NB4 (cell line): ENCODE measurements at regions not wholly inside any gene's neighbourhood (a gene's known extent, or its start where the extent isn't known, plus 50 kb on each side); places are given as distances from the start of the nearest gene placed in this dataset.
"Not testable (repeated sequence)": the region's sequence is repeated elsewhere in the genome, so short reads cannot be mapped to it uniquely, and the experiment has no call there.

Experiments used
- DNase-seq: peaks from one replicate; pipeline ENCODE4 v3.0.0; 2010; ENCODE audit warnings: low read depth
- H3K4me3 ChIP-seq: one replicate; pipeline ENCODE4 v1.5.1; 2011; ENCODE audit warnings: mild to moderate bottlenecking, low read depth, low read length, moderate library complexity
- MYC ChIP-seq: IDR thresholded peaks from 2 replicates; pipeline ENCODE4 v1.6.1; 2011; ENCODE audit warnings: low read depth, low read length
- POLR2A ChIP-seq: IDR thresholded peaks from 2 replicates; pipeline ENCODE4 v1.6.1; 2011; ENCODE audit warnings: mild to moderate bottlenecking; ENCODE audit not compliant: insufficient read length; ENCODE audit errors: extremely low read depth
- TF ChIP-seq, protein P1 (sequence below): IDR thresholded peaks from one replicate; pipeline ENCODE4 v1.5.1; 2012; ENCODE audit warnings: low read depth, low read length
- TF ChIP-seq, protein P2 (sequence below): IDR thresholded peaks from 2 replicates; pipeline ENCODE4 v1.6.1; 2011; ENCODE audit warnings: low read depth, low read length

DNA sequence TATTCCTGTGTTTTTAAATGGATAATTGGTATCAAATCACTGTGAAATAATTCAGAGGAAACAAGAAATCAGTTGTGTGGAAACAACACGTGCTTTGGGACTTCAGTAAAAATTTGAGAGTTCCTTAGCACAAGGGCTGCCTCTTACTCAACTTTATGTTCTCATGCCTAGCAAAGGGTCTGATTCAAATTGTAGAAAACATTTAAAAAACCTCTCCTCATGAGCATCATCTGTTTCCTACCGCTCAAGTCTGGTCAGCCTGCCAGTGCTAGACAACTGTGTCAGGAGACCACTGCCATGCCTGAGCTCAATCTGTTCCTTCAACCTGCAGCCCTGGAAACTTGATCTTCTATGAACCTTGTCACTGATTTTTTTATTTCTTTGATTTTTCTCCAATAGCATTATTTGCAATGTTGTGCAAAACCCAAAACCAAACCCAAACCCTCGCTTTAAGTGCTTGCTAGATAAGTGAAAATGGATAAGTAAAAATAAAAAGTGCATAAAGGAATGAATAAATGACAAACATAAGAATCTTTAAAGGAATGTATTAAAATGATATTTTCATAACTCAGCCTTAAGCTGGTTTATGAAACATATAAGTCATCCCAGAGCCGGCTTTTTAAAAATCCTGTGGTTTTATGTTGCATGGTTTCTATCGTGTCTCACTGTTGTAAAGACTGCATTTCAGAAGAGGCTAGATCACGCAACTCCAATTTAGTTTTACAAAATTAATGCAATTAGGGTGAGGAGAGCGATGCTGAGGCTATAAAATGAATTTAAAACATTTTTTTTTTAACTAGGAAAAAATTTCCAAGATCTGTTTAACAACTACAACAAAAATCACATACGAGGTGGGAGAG is 361.2 kb upstream of the PDE3A start:
- TF ChIP-seq, protein P1, sequence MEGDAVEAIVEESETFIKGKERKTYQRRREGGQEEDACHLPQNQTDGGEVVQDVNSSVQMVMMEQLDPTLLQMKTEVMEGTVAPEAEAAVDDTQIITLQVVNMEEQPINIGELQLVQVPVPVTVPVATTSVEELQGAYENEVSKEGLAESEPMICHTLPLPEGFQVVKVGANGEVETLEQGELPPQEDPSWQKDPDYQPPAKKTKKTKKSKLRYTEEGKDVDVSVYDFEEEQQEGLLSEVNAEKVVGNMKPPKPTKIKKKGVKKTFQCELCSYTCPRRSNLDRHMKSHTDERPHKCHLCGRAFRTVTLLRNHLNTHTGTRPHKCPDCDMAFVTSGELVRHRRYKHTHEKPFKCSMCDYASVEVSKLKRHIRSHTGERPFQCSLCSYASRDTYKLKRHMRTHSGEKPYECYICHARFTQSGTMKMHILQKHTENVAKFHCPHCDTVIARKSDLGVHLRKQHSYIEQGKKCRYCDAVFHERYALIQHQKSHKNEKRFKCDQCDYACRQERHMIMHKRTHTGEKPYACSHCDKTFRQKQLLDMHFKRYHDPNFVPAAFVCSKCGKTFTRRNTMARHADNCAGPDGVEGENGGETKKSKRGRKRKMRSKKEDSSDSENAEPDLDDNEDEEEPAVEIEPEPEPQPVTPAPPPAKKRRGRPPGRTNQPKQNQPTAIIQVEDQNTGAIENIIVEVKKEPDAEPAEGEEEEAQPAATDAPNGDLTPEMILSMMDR, result no peak
- TF ChIP-seq, protein P2, sequence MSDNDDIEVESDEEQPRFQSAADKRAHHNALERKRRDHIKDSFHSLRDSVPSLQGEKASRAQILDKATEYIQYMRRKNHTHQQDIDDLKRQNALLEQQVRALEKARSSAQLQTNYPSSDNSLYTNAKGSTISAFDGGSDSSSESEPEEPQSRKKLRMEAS, result peak; percentile 32; the same call in 1 of the 2 replicates
- H3K4me3 ChIP-seq, result no peak overlapping the region

DNA sequence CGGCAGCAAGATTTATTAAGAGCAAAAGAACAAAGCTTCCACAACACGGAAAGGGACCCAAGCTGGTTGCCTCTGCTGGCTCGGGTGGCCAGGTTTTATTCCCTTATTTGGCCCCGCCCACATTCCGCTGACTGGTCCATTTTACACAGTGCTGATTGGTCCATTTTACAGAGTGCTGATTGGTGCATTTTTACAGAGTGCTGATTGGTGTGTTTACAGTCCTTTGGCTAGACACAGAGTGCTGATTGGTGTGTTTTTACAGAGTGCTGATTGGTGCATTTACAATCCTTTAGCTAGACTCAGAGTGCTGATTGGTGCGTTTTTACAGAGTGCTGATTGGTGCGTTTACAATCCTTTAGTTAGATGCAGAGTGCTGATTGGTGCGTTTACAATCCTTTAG is 358.4 kb upstream of the PDE3A start:
- not testable (repeated sequence) for H3K4me3 ChIP-seq, DNase-seq

More for the DNA sequence above, 361.2 kb upstream of the PDE3A start:
- no peak for DNase-seq

DNA sequence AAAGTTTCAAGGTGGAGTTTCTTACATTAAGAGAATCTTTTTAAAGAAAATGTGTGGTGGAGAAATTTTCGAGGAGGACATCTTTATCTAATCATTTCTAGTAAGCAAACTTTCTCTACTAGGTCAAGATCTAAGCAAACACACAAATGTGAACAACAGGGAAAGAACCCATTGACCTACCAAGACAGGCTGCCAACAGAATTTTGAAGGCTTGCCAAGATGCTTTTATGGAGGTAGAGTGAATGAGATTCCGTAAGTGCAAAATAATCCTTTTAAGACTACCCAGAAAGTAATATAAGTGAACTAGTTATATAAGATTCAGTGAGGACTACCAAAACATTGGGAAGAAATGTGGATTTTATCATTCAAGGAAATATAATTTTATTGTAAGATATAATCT is 357.1 kb upstream of the PDE3A start:
- TF ChIP-seq POLR2A, result no peak
- H3K4me3 ChIP-seq, result no peak overlapping the region
- DNase-seq, result no peak

DNA sequence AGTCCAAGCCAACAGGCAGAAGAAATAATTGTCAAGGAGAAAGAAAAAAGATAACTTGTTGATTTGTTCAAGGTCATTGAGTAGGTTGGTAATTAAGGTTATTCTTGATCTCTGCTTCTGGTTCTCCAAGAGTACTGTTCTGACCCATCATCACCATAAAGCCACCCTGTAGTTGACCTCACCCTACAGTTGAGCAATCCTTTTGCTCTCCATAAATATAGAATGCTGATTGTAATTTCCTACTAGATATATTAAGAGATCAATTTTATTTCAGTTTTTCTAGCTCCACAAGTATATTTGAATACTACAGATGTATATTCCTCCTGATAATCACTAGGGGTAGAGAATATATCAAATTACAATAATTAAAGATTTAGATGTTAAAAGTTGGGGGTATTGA is 350.5 kb upstream of the PDE3A start:
- DNase-seq, result no peak
- H3K4me3 ChIP-seq, result no peak overlapping the region
- TF ChIP-seq, protein P1, result no peak
- TF ChIP-seq MYC, result no peak
- TF ChIP-seq, protein P2, result no peak
- no peak for TF ChIP-seq POLR2A

DNA sequence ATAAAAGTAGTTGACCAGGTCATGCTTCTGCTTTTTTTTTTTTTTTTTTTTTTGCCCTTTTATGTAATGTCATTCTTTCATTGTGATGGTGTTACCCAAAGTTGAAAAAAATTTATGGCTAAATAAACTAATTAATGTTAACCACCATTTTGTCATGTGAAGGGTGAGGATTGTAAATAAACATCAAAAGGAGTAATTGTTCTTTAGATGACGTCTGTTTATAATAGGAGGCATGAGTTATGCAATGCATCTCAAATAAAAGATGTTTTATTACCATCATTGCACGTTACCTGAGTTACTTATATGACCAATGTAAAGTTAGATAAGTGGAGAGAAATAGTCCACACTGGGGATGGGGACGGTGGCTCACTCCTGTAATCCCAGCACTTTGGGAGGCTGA is 349.9 kb upstream of the PDE3A start:
- H3K4me3 ChIP-seq, result no peak overlapping the region
- DNase-seq, result no peak
- TF ChIP-seq, protein P2, result no peak
- no peak for TF ChIP-seq POLR2A
- TF ChIP-seq, protein P1, result no peak
- no peak for TF ChIP-seq MYC

DNA sequence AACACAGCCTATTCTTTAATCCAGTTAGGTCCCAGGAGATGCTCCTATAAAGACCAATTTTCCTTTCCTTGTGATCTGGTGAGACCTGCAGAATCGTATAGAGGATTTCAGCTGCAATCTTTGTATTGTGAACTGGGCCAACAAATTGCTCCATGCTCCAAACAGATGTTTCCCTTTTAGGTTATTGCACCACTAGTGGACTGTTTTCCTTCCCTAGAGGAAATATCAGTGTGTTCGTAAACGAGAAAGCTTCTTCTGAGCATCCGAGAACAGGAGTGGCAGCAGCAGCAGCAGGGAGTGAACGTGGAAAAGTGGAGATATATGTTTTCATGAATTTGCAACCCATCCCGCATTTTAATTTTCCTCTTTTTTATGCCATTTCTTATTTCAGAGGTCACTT is 344.1 kb upstream of the PDE3A start:
- DNase-seq, result no peak
- no peak overlapping the region for H3K4me3 ChIP-seq
- TF ChIP-seq, protein P1, result no peak
- no peak for TF ChIP-seq POLR2A
- TF ChIP-seq, protein P2, result no peak
- TF ChIP-seq MYC, result no peak

DNA sequence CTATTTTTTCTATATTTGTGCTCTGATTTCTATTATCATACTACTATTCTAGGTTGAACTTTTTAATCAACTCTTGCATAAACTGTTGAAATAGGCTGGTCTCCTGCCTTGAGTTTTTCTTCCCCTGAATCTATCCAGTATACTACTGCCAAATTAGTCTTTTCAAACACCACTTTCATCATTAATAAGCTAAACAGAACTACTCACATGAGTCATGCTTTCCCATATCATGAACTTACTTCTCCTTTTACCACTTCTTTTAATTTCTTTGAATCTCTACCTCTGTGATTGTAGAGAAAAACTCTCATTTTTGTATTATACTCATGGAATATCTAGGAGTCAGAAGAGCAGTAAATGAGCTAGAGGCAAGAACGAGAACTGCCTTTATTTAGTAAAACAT is 340.3 kb upstream of the PDE3A start:
- peak; percentile 10; the same call in 1 of the 2 replicates for TF ChIP-seq MYC
- TF ChIP-seq, protein P1, result no peak
- no peak for DNase-seq

More for the DNA sequence above, 340.3 kb upstream of the PDE3A start:
- H3K4me3 ChIP-seq, result no peak overlapping the region
